ENCODE measurements at regions not wholly inside any gene's neighbourhood (a gene's known extent, or its start where the extent isn't known, plus 50 kb on each side); places are given as distances from the start of the nearest gene placed in this dataset.

DNA sequence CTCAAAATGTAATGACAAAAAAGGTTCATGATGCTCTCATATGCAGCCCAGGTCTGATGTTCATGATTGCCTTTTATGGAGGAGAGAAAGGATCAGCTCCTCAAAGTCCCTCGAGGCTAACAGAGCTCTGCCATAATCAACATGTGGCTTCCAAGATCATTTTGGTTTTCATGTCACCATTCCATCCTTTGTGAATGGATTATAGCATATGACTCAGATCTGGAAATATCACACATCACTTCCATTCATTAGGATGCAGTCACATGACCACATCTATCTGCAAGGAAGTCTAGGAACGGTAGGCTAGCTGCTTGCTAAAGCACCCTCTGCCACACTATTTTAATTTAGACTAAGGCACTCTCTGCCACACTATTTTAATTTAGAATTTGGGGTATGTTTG is 77.6 kb downstream of the COX18 start:
- H3K9me3 ChIP-seq (ENCODE audit: control insufficient read depth in 1 of 2, insufficient read depth in 1 of 2, low read depth in 1 of 2, low read length in 2 of 2) = no peaks in the 10 kb centered on the region
- no peak overlapping the region for H3K27ac ChIP-seq (ENCODE audit: low read depth, low read length)
- ATAC-seq (no peak), DNase-seq (ENCODE audit: low read depth, low spot score) (no peak)
- H2AFZ ChIP-seq (ENCODE audit: low read depth, low read length, poor library complexity, severe bottlenecking) = no peak overlapping the region
- POLR2A ChIA-PET = no interaction called here
- BruUV-seq (replicated peaks) = no TSS peak
- H3K4me1 ChIP-seq (ENCODE audit: control insufficient read depth in 1 of 2, insufficient read depth in 2 of 2, low read length in 2 of 2) = no peaks in the 10 kb centered on the region
- H3K79me2 ChIP-seq (ENCODE audit: insufficient read depth, low read length) = no peaks in the 10 kb centered on the region
- H3K9ac ChIP-seq (ENCODE audit: low read length) = no peak overlapping the region
- RAD21 ChIA-PET (ENCODE audit: low non-redundant PET in 1 of 2, low total read pairs in 2 of 2, uncharacterized antibody in 2 of 2, unreplicated experiment in 2 of 2) = no interaction called here
- TF ChIP-seq JUND (IDR thresholded peaks at IDR 0.05) = no peak
- no peak overlapping the region for H3K4me2 ChIP-seq (ENCODE audit: low read length)
- peaks cover 4% of the 10 kb centered on the region; the same call in 1 of the 2 replicates for H3K27me3 ChIP-seq (ENCODE audit: insufficient read depth, low read length)
- H4K20me1 ChIP-seq (ENCODE audit: insufficient read depth) = no peaks in the 10 kb centered on the region
- no peaks in the 10 kb centered on the region for H3K36me3 ChIP-seq (ENCODE audit: control insufficient read depth in 1 of 2, insufficient read depth in 2 of 2, low read length in 2 of 2)
- H3K9me2 ChIP-seq (ENCODE audit: insufficient read depth) = no peaks in the 10 kb centered on the region
- intact Hi-C loops (cut with micrococcal nuclease) = no loop called here
- no peak overlapping the region for H3K4me3 ChIP-seq (replicated peaks in 1 of 2; ENCODE audit: low read depth in 1 of 2, low read length in 2 of 2)
- CTCF ChIA-PET = no interaction called here

DNA sequence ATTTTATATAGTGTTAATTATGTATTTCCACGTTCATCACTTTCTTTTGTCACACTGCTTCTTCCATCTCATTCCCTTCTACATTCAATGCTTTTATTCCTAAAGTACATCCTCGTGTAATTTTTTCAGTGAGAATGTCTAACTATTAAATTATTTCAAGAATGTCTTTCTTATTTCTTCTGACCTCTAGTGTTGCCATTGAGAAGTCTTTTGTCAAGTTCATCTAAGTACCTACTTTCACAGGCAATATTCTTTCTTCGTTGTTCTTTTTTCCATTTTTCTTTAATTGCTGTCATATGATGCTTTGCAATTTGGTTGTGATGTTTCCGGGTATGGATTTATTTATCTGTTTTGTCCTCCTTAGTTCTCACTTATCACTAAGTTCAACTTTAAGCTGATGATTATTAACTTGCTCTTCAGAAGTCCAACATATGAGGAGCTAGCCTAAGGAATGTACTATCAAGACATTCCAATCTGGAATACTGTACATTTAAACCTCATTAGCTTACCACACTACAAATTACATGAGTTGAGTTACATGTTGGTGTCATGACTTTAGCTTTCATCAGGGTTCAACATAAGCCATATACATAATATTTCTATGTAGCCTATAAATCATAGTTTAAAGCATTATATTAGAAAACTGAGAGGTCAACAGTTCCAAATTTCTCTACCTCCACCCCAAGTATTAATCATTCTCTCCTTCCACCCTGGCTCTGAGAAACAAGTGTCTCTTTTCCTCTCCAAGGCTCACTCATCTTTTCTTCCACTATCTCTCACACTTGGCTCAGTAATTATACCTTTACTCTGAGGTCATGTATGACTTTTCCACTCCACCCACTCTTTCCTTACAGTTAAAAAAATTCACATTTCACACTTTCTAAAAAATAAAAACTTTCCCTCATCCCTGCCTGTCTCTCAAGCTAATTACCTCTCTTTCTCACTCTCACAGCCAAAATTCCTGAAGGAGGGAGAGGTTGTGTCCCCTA is 81.5 kb downstream of the COX18 start:
- intact Hi-C loops (cut with micrococcal nuclease) = no loop called here
- DNase-seq (ENCODE audit: low read depth, low spot score) (no peak), ATAC-seq (no peak)
- H3K9me3 ChIP-seq (ENCODE audit: control insufficient read depth in 1 of 2, insufficient read depth in 1 of 2, low read depth in 1 of 2, low read length in 2 of 2) = no peaks in the 10 kb centered on the region
- H4K20me1 ChIP-seq (ENCODE audit: insufficient read depth) = no peaks in the 10 kb centered on the region
- H3K27me3 ChIP-seq (ENCODE audit: insufficient read depth, low read length) = peaks cover 4% of the 10 kb centered on the region; the same call in 1 of the 2 replicates
- no peak overlapping the region for H2AFZ ChIP-seq (ENCODE audit: low read depth, low read length, poor library complexity, severe bottlenecking)
- no peaks in the 10 kb centered on the region for H3K9me2 ChIP-seq (ENCODE audit: insufficient read depth)
- no peaks in the 10 kb centered on the region for H3K4me1 ChIP-seq (ENCODE audit: control insufficient read depth in 1 of 2, insufficient read depth in 2 of 2, low read length in 2 of 2)
- no peak overlapping the region for H3K4me2 ChIP-seq (ENCODE audit: low read length)
- no peaks in the 10 kb centered on the region for H3K79me2 ChIP-seq (ENCODE audit: insufficient read depth, low read length)
- no peak overlapping the region for H3K9ac ChIP-seq (ENCODE audit: low read length)
- H3K4me3 ChIP-seq (replicated peaks in 1 of 2; ENCODE audit: low read depth in 1 of 2, low read length in 2 of 2) = no peak overlapping the region
- H3K36me3 ChIP-seq (ENCODE audit: control insufficient read depth in 1 of 2, insufficient read depth in 2 of 2, low read length in 2 of 2) = no peaks in the 10 kb centered on the region
- no peak overlapping the region for H3K27ac ChIP-seq (ENCODE audit: low read depth, low read length)
- RAD21 ChIA-PET (ENCODE audit: low non-redundant PET in 1 of 2, low total read pairs in 2 of 2, uncharacterized antibody in 2 of 2, unreplicated experiment in 2 of 2) = no interaction called here
- POLR2A ChIA-PET = no interaction called here
- no TSS peak for BruUV-seq (replicated peaks)
- TF ChIP-seq EGR1 (IDR thresholded peaks at IDR 0.05; ENCODE audit: low read depth) (no peak), SRF (IDR thresholded peaks at IDR 0.05; ENCODE audit: low read depth) (no peak), CEBPB (IDR thresholded peaks at IDR 0.05; ENCODE audit: low read depth) (no peak), CBX3 (IDR thresholded peaks at IDR 0.05; ENCODE audit: low read depth) (no peak), POLR2AphosphoS5 (IDR thresholded peaks at IDR 0.05; ENCODE audit: low read depth, low read length) (no peak), EZH2 (IDR thresholded peaks at IDR 0.05) (no peak), ZFX (IDR thresholded peaks at IDR 0.05) (no peak), RAD21 (IDR thresholded peaks at IDR 0.05; ENCODE audit: low read depth) (no peak)
- TF ChIP-seq, protein P1, sequence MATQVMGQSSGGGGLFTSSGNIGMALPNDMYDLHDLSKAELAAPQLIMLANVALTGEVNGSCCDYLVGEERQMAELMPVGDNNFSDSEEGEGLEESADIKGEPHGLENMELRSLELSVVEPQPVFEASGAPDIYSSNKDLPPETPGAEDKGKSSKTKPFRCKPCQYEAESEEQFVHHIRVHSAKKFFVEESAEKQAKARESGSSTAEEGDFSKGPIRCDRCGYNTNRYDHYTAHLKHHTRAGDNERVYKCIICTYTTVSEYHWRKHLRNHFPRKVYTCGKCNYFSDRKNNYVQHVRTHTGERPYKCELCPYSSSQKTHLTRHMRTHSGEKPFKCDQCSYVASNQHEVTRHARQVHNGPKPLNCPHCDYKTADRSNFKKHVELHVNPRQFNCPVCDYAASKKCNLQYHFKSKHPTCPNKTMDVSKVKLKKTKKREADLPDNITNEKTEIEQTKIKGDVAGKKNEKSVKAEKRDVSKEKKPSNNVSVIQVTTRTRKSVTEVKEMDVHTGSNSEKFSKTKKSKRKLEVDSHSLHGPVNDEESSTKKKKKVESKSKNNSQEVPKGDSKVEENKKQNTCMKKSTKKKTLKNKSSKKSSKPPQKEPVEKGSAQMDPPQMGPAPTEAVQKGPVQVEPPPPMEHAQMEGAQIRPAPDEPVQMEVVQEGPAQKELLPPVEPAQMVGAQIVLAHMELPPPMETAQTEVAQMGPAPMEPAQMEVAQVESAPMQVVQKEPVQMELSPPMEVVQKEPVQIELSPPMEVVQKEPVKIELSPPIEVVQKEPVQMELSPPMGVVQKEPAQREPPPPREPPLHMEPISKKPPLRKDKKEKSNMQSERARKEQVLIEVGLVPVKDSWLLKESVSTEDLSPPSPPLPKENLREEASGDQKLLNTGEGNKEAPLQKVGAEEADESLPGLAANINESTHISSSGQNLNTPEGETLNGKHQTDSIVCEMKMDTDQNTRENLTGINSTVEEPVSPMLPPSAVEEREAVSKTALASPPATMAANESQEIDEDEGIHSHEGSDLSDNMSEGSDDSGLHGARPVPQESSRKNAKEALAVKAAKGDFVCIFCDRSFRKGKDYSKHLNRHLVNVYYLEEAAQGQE (IDR thresholded peaks at IDR 0.05; ENCODE audit: low read depth) = no peak
- TF ChIP-seq, protein P2, sequence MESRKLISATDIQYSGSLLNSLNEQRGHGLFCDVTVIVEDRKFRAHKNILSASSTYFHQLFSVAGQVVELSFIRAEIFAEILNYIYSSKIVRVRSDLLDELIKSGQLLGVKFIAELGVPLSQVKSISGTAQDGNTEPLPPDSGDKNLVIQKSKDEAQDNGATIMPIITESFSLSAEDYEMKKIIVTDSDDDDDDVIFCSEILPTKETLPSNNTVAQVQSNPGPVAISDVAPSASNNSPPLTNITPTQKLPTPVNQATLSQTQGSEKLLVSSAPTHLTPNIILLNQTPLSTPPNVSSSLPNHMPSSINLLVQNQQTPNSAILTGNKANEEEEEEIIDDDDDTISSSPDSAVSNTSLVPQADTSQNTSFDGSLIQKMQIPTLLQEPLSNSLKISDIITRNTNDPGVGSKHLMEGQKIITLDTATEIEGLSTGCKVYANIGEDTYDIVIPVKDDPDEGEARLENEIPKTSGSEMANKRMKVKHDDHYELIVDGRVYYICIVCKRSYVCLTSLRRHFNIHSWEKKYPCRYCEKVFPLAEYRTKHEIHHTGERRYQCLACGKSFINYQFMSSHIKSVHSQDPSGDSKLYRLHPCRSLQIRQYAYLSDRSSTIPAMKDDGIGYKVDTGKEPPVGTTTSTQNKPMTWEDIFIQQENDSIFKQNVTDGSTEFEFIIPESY (IDR thresholded peaks at IDR 0.05; ENCODE audit: extremely low read depth, insufficient replicate concordance, low read length) = no peak
- TF ChIP-seq, protein P3, sequence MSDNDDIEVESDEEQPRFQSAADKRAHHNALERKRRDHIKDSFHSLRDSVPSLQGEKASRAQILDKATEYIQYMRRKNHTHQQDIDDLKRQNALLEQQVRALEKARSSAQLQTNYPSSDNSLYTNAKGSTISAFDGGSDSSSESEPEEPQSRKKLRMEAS (IDR thresholded peaks at IDR 0.05) = no peak
- CTCF ChIA-PET = interaction anchor here (1.3 kb wide), 1 partner anchor 14 kb away, joined by 3 read pairs; no protein-coding TSS in a partner anchor

All from HCT116 (cell line).